Transverse colon (tissue), 4 donors: ENCODE measurements at regions not wholly inside any gene's neighbourhood (a gene's known extent, or its start where the extent isn't known, plus 50 kb on each side); places are given as distances from the start of the nearest gene placed in this dataset.

Experiments used
- DNase-seq: peaks from one replicate; pipeline ENCODE4 v3.0.0-alpha.2; 2019
- H3K27ac ChIP-seq, 4 donors: fragments of 200-600 bp; sonication (generic); 2 replicates each; pipeline ENCODE4 v1.5.1; 2016 to 2018; ENCODE audit warnings: inconsistent platforms in 4 of 4
- H3K27me3 ChIP-seq: fragments of 200-600 bp; sonication (generic); 2 replicates; pipeline ENCODE4 v1.5.1; 2017; ENCODE audit warnings: inconsistent platforms
- H3K36me3 ChIP-seq, 4 donors: fragments of 200-600 bp; sonication (generic); 2 replicates each; pipeline ENCODE4 v1.5.1; 2017 to 2019; ENCODE audit warnings: inconsistent platforms in 4 of 4
- H3K4me1 ChIP-seq, 4 donors: fragments of 200-600 bp; sonication (generic); 2 replicates each; pipeline ENCODE4 v1.5.1; 2017 to 2020; ENCODE audit warnings: inconsistent platforms in 4 of 4
- H3K4me3 ChIP-seq, 4 donors: fragments of 200-600 bp; sonication (generic); 1 replicate in 1 of 4; 2 replicates in 3 of 4; pipeline versions ENCODE4 v1.5.1 to v1.6.1; 2017 to 2019; ENCODE audit warnings: inconsistent platforms in 4 of 4
- H3K9me3 ChIP-seq, 2 donors: fragments of 200-600 bp; sonication (generic); 2 replicates each; pipeline ENCODE4 v1.5.1; 2017 to 2019; ENCODE audit warnings: inconsistent platforms in 2 of 2
- CTCF ChIP-seq, 5 experiments: fragments of 200-600 bp in 3 of 5; fragments of 450-650 bp in 2 of 5; sonication (generic) in 3 of 5; IDR thresholded peaks; 1 replicate in 2 of 5; 2 replicates in 3 of 5; pipeline ENCODE4 v1.5.1; 2016 to 2017; ENCODE audit warnings: antibody characterized with exemption in 5 of 5, inconsistent platforms in 3 of 5, mild to moderate bottlenecking in 2 of 5, moderate library complexity in 1 of 5
- EP300 ChIP-seq: sonication (generic); formaldehyde crosslinking; IDR thresholded peaks from one replicate; pipeline ENCODE4 v1.6.1; 2017; ENCODE audit warnings: antibody characterized with exemption, low read depth
- POLR2A ChIP-seq: fragments of 450-650 bp; IDR thresholded peaks from one replicate; pipeline ENCODE4 v1.6.1; 2016; ENCODE audit warnings: antibody characterized with exemption, mild to moderate bottlenecking, moderate library complexity
- POLR2AphosphoS5 ChIP-seq, 3 donors: sonication (generic); formaldehyde crosslinking; IDR thresholded peaks; one replicate each; pipeline ENCODE4 v1.6.1; 2016; ENCODE audit warnings: antibody characterized with exemption in 3 of 3
- WGBS, 2 donors: methylation state at CpG; one replicate each; pipeline ENCODE4 v1.1.5; 2018; ENCODE audit warnings: low coverage in 1 of 2; 5-methylcytosine and 5-hydroxymethylcytosine counted together
- in situ Hi-C, 4 donors: fragments of 200-750 bp; cut with MboI; loops; one replicate each; pipeline versions ENCODE4 v1.15.0 to v1.15.1; 2017; ENCODE audit warnings: low sequenced_read_pairs in 3 of 4, low pct_ligation_motif_present in 1 of 4, low pct_unique_long_range_greater_than_20kb in 1 of 4
- intact Hi-C: fragments of 100-400 bp; cut with DNase I; formaldehyde crosslinking; loops from one replicate; pipeline ENCODE4 v1.15.1; 2023; ENCODE audit warnings: low total_unique reads

GRCh38 chr2:12259493-12259892, 457.2 kb upstream of the TRIB2 start:
- no peak for DNase-seq
- TF ChIP-seq EP300 = no peak
- intact Hi-C loops = no loop called here
- Histone ChIP-seq H3K4me1 (no peaks in the 10 kb centered on the region), H3K9me3 (no peaks in the 10 kb centered on the region), H3K36me3 (no peaks in the 10 kb centered on the region), H3K4me3 (no peak overlapping the region), H3K27me3 (no peaks in the 10 kb centered on the region), H3K27ac (no peak overlapping the region)
- WGBS, 2 donors = 87 to 90% methylated on average over 3 of the region's 3 CpGs
- in situ Hi-C loops = no loop called here

GRCh38 chr2:12261986-12262680, 454.6 kb upstream of the TRIB2 start:
- DNase-seq = no peak
- Histone ChIP-seq H3K4me3 (no peak overlapping the region), H3K9me3 (no peaks in the 10 kb centered on the region), H3K4me1 (no peaks in the 10 kb centered on the region), H3K36me3 (no peaks in the 10 kb centered on the region), H3K27ac (peak overlapping the region in 1 of 4 donors; percentile 43), H3K27me3 (no peaks in the 10 kb centered on the region)
- intact Hi-C loops (no loop called here), in situ Hi-C loops (no loop called here)
- 65 to 84% methylated on average over 2 to 3 of the region's 3 CpGs for WGBS, 2 donors
- TF ChIP-seq POLR2AphosphoS5 (IDR thresholded peaks at IDR 0.05) (no peak), POLR2A (no peak), CTCF (IDR thresholded peaks at IDR 0.05) (no peak), EP300 (no peak)

- in situ Hi-C loops = no loop called here
- H3K36me3 ChIP-seq = no peaks in the 10 kb centered on the region
- DNase-seq = no peak
- intact Hi-C loops = no loop called here
- H3K27me3 ChIP-seq = no peaks in the 10 kb centered on the region
- TF ChIP-seq EP300 = no peak
- no peak for TF ChIP-seq CTCF (IDR thresholded peaks at IDR 0.05)
- TF ChIP-seq POLR2AphosphoS5 (IDR thresholded peaks at IDR 0.05) = no peak
- TF ChIP-seq POLR2A = no peak
- 38% methylated on average over 2 of the region's 2 CpGs; no CpG with 5 or more reads in 1 of the 2 donors for WGBS, 2 donors
- H3K27ac ChIP-seq = peak overlapping the region in 1 of 4 donors; percentile 27
- H3K4me3 ChIP-seq = no peak overlapping the region
- no peaks in the 10 kb centered on the region for H3K9me3 ChIP-seq
- no peaks in the 10 kb centered on the region for H3K4me1 ChIP-seq
These were observed 453.9 kb upstream of the TRIB2 start for GRCh38 chr2:12262681-12263436.

- H3K27ac ChIP-seq = no peak overlapping the region
- H3K36me3 ChIP-seq = no peaks in the 10 kb centered on the region
- no peak overlapping the region for H3K4me3 ChIP-seq
- TF ChIP-seq EP300 = no peak
- no peak for TF ChIP-seq POLR2A
- no peak for TF ChIP-seq POLR2AphosphoS5 (IDR thresholded peaks at IDR 0.05)
- no peak for TF ChIP-seq CTCF (IDR thresholded peaks at IDR 0.05)
- intact Hi-C loops (no loop called here), in situ Hi-C loops (no loop called here)
- no peaks in the 10 kb centered on the region for H3K27me3 ChIP-seq
- H3K9me3 ChIP-seq = no peaks in the 10 kb centered on the region
- DNase-seq = no peak
- peaks cover 0 to 7% (median 0%) of the 10 kb centered on the region in 4 donors for H3K4me1 ChIP-seq
These were observed 453.0 kb upstream of the TRIB2 start for GRCh38 chr2:12263730-12264129.
